ENCODE measurements at regions not wholly inside any gene's neighbourhood (a gene's known extent, or its start where the extent isn't known, plus 50 kb on each side); places are given as distances from the start of the nearest gene placed in this dataset.

GRCh38 chr11:134583397-134583990 is 171.5 kb upstream of the B3GAT1 start:
- TF ChIP-seq, protein P1, sequence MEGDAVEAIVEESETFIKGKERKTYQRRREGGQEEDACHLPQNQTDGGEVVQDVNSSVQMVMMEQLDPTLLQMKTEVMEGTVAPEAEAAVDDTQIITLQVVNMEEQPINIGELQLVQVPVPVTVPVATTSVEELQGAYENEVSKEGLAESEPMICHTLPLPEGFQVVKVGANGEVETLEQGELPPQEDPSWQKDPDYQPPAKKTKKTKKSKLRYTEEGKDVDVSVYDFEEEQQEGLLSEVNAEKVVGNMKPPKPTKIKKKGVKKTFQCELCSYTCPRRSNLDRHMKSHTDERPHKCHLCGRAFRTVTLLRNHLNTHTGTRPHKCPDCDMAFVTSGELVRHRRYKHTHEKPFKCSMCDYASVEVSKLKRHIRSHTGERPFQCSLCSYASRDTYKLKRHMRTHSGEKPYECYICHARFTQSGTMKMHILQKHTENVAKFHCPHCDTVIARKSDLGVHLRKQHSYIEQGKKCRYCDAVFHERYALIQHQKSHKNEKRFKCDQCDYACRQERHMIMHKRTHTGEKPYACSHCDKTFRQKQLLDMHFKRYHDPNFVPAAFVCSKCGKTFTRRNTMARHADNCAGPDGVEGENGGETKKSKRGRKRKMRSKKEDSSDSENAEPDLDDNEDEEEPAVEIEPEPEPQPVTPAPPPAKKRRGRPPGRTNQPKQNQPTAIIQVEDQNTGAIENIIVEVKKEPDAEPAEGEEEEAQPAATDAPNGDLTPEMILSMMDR (IDR thresholded peaks at IDR 0.05; ENCODE audit: poor library complexity, severe bottlenecking) = no peak
- no peaks in the 10 kb centered on the region for H3K4me1 ChIP-seq (ENCODE audit: insufficient read depth, poor library complexity, severe bottlenecking)
- no peaks in the 10 kb centered on the region for H3K36me3 ChIP-seq (ENCODE audit: low read depth)
- ATAC-seq (ENCODE audit: low read depth) = no peak
- H3K27ac ChIP-seq (ENCODE audit: poor library complexity, severe bottlenecking) = no peak overlapping the region
- no peak overlapping the region for H3K4me3 ChIP-seq (ENCODE audit: severe bottlenecking)
- peaks cover 10% of the 10 kb centered on the region for H3K27me3 ChIP-seq (ENCODE audit: insufficient read depth, poor library complexity, severe bottlenecking)
- no peak for DNase-seq (ENCODE audit: low spot score)
- no peaks in the 10 kb centered on the region for H3K9me3 ChIP-seq (ENCODE audit: severe bottlenecking)

GRCh38 chr11:134582770-134583095 is 170.7 kb upstream of the B3GAT1 start:
- TF ChIP-seq, protein P1 (IDR thresholded peaks at IDR 0.05; ENCODE audit: poor library complexity, severe bottlenecking) = no peak
- no peak overlapping the region for H3K4me3 ChIP-seq (ENCODE audit: severe bottlenecking)
- H3K4me1 ChIP-seq (ENCODE audit: insufficient read depth, poor library complexity, severe bottlenecking) = no peaks in the 10 kb centered on the region
- DNase-seq (ENCODE audit: low spot score) (no peak), ATAC-seq (ENCODE audit: low read depth) (no peak)
- no peaks in the 10 kb centered on the region for H3K9me3 ChIP-seq (ENCODE audit: severe bottlenecking)
- H3K36me3 ChIP-seq (ENCODE audit: low read depth) = no peaks in the 10 kb centered on the region
- H3K27ac ChIP-seq (ENCODE audit: poor library complexity, severe bottlenecking) = no peak overlapping the region
- peaks cover 9% of the 10 kb centered on the region for H3K27me3 ChIP-seq (ENCODE audit: insufficient read depth, poor library complexity, severe bottlenecking)

- DNase-seq (ENCODE audit: low spot score) (no peak), ATAC-seq (ENCODE audit: low read depth) (no peak)
- TF ChIP-seq, protein P1 (IDR thresholded peaks at IDR 0.05; ENCODE audit: poor library complexity, severe bottlenecking) = no peak
- Histone ChIP-seq H3K27me3 (ENCODE audit: insufficient read depth, poor library complexity, severe bottlenecking) (peaks cover 9% of the 10 kb centered on the region), H3K36me3 (ENCODE audit: low read depth) (no peaks in the 10 kb centered on the region), H3K4me3 (ENCODE audit: severe bottlenecking) (no peak overlapping the region), H3K4me1 (ENCODE audit: insufficient read depth, poor library complexity, severe bottlenecking) (no peaks in the 10 kb centered on the region), H3K9me3 (ENCODE audit: severe bottlenecking) (no peaks in the 10 kb centered on the region), H3K27ac (ENCODE audit: poor library complexity, severe bottlenecking) (no peak overlapping the region)
Measured at GRCh38 chr11:134581966-134582769, 170.1 kb upstream of the B3GAT1 start.

DNA sequence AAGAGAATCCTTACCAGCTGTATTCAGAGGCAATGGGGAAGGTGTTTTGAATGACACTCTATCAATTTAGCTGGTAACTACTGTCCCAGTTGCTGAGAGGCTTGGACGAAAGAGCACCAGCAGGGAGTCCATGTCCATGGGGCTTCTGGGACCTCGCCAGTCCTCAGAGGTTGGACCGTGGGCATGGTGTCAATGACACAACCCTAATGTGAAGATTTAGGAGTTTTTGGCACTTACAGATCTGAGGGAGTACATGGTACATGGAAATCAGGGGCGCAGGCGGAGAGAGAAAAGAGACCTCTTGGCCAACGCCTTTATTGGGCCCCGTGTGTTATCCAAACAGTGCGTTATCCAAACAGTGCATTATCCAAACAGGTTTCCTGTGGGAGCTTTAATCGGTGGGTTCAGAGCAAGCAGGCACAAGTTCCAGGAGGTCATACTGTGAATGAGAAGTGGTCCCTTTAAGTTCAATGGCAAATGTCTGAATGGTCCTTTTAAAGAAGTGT is 169.1 kb upstream of the B3GAT1 start:
- Histone ChIP-seq H3K27me3 (ENCODE audit: insufficient read depth, poor library complexity, severe bottlenecking) (peaks cover 16% of the 10 kb centered on the region), H3K4me1 (ENCODE audit: insufficient read depth, poor library complexity, severe bottlenecking) (no peaks in the 10 kb centered on the region), H3K27ac (ENCODE audit: poor library complexity, severe bottlenecking) (no peak overlapping the region), H3K4me3 (ENCODE audit: severe bottlenecking) (no peak overlapping the region), H3K9me3 (ENCODE audit: severe bottlenecking) (no peaks in the 10 kb centered on the region), H3K36me3 (ENCODE audit: low read depth) (no peaks in the 10 kb centered on the region)
- no peak for ATAC-seq (ENCODE audit: low read depth)
- TF ChIP-seq, protein P1 (IDR thresholded peaks at IDR 0.05; ENCODE audit: poor library complexity, severe bottlenecking) = no peak
- no peak for DNase-seq (ENCODE audit: low spot score)

DNA sequence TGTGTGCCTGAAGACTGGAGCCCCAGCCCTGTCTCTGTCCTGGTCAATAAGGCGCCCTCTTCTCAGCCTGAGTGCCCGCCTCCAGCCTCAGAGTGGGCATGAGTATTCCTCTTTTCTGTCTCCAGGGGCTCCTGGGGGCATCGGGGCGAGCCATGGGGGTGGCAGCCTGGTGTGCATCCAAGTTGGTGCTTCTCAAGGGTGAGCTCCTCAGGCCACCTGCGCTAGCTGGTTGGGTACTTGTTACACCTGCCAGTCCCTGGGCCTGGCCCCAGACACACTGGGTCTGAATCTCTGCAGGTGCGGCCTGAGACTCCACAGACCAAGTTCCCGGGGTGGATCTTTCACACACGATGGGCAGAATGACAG is 168.6 kb upstream of the B3GAT1 start:
- TF ChIP-seq, protein P1 (IDR thresholded peaks at IDR 0.05; ENCODE audit: poor library complexity, severe bottlenecking) = no peak
- ATAC-seq (ENCODE audit: low read depth) = no peak
- H3K4me3 ChIP-seq (ENCODE audit: severe bottlenecking) = no peak overlapping the region
- H3K27me3 ChIP-seq (ENCODE audit: insufficient read depth, poor library complexity, severe bottlenecking) = peaks cover 22% of the 10 kb centered on the region
- H3K4me1 ChIP-seq (ENCODE audit: insufficient read depth, poor library complexity, severe bottlenecking) = no peaks in the 10 kb centered on the region
- H3K36me3 ChIP-seq (ENCODE audit: low read depth) = no peaks in the 10 kb centered on the region
- no peak overlapping the region for H3K27ac ChIP-seq (ENCODE audit: poor library complexity, severe bottlenecking)
- H3K9me3 ChIP-seq (ENCODE audit: severe bottlenecking) = no peaks in the 10 kb centered on the region
- DNase-seq (ENCODE audit: low spot score) = no peak
